ENCODE measurements at regions not wholly inside any gene's neighbourhood (a gene's known extent, or its start where the extent isn't known, plus 50 kb on each side); places are given as distances from the start of the nearest gene placed in this dataset.
"Not testable (repeated sequence)": the region's sequence is repeated elsewhere in the genome, so short reads cannot be mapped to it uniquely, and the experiment has no call there.

- DNase-seq = not testable (repeated sequence)
These were observed 113.9 kb downstream of the TMEM121 start for GRCh38 chr14:105639969-105640931.

- DNase-seq = no peak
These were observed 114.9 kb downstream of the TMEM121 start for GRCh38 chr14:105641075-105641937.

- not testable (repeated sequence) for DNase-seq
These were observed 115.6 kb downstream of the TMEM121 start for GRCh38 chr14:105641951-105642350.

GRCh38 chr14:105642486-105642885 is 116.1 kb downstream of the TMEM121 start:
- not testable (repeated sequence) for DNase-seq

- DNase-seq = not testable (repeated sequence)
These were observed 117.1 kb downstream of the TMEM121 start for GRCh38 chr14:105643406-105644052.

GRCh38 chr14:105644053-105644435 is 117.7 kb downstream of the TMEM121 start:
- not testable (repeated sequence) for DNase-seq

- not testable (repeated sequence) for DNase-seq
These were observed 118.1 kb downstream of the TMEM121 start for GRCh38 chr14:105644457-105644856.

GRCh38 chr14:105644891-105645290 is 118.5 kb downstream of the TMEM121 start:
- DNase-seq = not testable (repeated sequence)

- DNase-seq = not testable (repeated sequence)
These were observed 119.0 kb downstream of the TMEM121 start for GRCh38 chr14:105645389-105645788.

GRCh38 chr14:105646175-105646574 is 119.8 kb downstream of the TMEM121 start:
- no peak for DNase-seq

- not testable (repeated sequence) for DNase-seq
These were observed 120.4 kb downstream of the TMEM121 start for GRCh38 chr14:105646711-105647281.

GRCh38 chr14:105647426-105647783 is 121.0 kb downstream of the TMEM121 start:
- DNase-seq = not testable (repeated sequence)

GRCh38 chr14:105647784-105648608 is 121.6 kb downstream of the TMEM121 start:
- DNase-seq = no peak

- not testable (repeated sequence) for DNase-seq
These were observed 122.5 kb downstream of the TMEM121 start for GRCh38 chr14:105648609-105649535.

GRCh38 chr14:105652317-105652716 is 125.9 kb downstream of the TMEM121 start:
- not testable (repeated sequence) for DNase-seq

GRCh38 chr14:105653921-105654320 is 127.5 kb downstream of the TMEM121 start:
- not testable (repeated sequence) for DNase-seq

- DNase-seq = not testable (repeated sequence)
These were observed 132.9 kb downstream of the TMEM121 start for GRCh38 chr14:105659255-105659654.

GRCh38 chr14:105659935-105660527 is 133.6 kb downstream of the TMEM121 start:
- DNase-seq = no peak

GRCh38 chr14:105660816-105661531 is 134.6 kb downstream of the TMEM121 start:
- DNase-seq = no peak

Data from inflammatory macrophage (primary cell).